GM21390 (cell line): ENCODE measurements at regions not wholly inside any gene's neighbourhood (a gene's known extent, or its start where the extent isn't known, plus 50 kb on each side); places are given as distances from the start of the nearest gene placed in this dataset.

Experiments used
- ATAC-seq: cut with Tn5 transposase; IDR thresholded peaks from one replicate; pipeline ENCODE4 v1.9.1; 2021; ENCODE audit not compliant: unreplicated experiment

DNA sequence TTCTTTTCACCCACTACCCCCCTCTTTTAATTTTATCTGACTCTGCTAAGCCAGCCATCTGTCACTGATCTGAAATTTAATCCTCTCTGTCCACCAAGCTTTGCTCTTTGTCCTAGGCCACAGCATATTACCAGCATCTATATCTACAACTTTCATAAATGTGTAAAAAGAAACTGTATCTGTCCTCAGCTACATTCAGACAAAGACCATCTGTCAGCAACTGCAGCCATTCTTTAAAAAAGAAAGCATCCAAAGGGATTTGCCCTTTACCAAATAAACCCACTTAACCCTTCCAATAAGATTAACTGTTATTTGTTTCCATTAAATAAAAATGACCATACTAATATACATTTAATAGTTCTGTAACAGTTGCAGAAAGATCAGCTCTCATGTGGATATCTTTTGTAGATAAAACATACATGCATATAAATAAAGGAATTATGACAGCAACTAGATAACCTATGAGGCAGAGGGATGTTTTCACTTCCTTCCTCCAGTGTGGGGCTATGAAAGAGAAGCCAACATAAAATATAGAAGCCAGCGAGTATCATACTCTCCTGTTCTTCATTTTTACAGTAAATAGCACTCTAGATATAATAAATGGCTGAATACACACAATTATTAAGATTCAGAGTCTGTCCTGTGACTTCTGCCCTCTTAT lies 602.5 kb upstream of the SALL1 start:
- ATAC-seq, result no peak

DNA sequence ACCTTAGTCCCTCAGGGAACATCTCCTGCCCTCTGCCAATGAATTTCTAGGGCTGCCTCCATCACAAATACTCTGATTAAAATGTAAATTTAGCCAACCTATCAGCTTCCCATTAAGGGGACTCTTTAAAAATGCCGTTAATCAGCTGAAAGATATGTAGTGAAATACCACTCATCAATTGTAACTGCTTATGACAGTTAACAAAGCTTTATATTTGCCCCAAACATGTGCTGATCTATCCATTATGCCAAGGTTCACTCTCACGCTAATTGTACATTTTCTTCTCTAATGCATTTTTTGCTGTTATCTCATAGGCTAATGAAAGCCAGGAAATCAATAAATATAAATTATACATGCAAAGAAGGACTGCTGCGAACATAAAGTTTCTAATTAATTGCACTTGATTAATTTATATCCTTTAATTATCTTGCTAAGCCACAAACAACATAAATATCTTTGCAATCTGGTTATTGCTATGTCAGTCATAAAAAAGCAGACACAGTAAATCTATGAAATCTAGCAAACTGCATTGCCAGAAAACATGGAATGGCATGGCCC lies 601.4 kb upstream of the SALL1 start:
- no peak for ATAC-seq

DNA sequence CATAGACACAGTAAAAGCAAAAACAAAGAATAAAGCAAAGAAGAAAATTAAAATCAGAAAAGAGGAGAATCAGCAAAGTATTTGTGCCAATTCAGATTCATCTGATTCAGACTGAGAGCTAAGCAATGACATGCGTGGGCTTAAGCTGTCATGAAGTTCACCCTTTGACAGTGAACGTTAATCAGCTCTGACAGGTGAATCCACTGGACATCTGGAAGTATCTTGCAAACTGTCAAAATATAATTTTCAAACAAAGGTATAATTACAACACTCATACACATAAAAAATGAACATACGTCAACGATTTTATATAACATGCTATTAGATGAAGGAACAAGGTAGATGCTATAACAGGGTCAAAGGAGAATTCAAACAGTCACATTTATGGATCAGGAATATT lies 596.3 kb upstream of the SALL1 start:
- no peak for ATAC-seq

DNA sequence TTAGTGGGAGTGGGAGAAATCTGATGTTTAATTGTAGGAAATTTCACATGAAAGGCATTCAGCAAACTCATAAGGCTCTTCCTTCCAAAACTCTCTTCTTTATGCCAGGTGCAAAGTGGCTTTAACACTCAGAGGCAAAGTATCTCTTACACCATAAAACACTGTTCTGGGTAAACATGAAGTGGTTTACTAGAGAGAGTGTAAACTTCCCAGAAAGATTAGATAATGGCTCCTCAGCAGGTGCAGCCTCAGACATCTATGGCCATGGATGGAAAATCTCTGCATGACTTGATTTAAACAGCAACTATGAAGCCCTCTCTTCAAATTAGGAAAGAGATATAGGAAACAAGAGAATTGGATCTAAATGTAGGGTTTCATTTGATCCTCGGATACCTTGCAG lies 583.1 kb upstream of the SALL1 start:
- ATAC-seq, result no peak

DNA sequence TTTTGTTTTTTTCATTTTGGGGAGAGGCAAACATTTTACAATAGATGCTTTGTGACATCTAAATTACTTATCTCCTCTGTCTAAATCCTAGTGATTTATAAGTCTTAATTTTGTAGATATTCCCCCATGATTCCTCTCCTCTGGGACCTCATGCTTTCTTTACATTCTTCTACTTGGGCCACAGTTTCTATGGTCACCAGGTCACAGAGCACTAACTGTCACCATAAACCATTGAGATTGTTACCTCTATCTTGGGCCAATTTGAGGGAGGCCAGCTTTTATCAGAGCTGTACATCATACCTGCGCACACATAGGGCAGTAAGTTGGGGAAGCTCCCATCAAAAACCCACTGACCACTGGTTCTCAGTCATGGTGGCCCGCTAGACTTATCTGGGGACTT lies 582.1 kb upstream of the SALL1 start:
- ATAC-seq, result no peak

DNA sequence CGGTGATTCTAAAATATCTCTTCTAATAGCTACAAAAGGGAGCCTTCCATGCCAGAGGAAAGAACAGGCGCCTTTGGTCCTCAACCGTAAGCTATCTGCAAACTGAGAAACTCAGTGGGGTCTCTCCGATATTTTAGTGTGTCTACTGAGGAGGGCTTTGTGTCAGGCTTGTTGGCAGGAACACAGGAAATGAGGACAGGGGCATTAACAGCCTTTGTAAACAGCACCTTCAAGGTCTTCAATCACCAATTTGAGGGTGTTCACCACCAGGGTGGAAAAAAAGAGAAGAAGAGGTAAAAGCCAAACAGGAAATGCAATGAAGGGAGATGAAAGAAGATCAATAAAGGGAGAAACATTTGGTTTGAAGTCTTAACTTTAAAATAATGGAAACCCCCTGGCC lies 580.1 kb upstream of the SALL1 start:
- no peak for ATAC-seq

DNA sequence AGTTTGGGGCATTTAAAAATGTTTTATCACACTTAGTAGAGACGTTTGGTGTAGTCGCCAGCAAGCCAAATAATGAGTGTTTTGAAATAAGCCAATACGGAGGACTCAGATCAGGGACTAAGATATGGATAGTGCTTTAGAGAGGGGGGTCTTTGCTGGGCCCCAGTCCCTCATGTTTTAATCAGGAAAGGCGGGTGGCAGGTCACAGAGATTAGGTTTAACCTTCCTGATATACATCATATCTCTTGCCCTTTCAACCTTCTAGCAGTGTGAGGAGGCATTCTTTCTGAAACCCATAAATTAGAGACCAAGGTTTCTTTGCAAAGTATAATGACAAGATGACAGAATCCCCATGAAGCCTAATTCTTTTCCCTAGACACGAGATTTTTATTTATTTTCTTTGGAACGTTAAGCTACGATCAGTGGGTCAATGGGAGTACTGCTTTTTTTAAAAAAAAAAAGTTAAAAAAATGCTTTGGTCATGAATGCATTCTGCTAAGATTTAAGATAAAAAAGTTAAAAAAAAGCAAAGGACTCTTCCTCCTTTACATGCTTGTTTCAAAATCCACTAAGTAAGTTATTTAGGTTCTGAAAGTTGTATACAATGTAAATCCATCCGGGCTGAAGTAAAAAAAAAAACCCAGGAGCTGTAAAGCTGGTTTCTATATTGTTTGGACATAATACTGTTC lies 572.1 kb upstream of the SALL1 start:
- ATAC-seq, result no peak

DNA sequence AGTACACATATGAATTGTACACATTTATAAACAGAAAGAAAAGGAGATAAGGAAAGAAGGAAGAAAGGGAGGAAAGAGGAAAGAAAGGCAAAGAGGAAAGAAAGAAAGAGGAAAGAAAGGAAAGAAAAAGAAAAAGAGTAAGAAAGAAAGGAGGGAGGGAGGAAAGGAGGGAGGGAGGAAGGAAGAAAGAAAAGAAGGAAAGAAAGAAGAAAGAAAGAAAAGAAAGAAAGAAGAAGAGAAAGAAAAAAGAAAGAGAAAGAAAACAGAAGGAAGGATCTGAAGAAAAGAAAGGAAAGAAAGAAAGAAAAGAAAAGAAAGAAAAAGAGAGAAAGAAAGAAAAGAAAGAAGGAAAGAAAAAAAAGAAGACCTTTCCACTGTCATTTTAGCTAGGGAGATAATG lies 571.4 kb upstream of the SALL1 start:
- no peak for ATAC-seq

DNA sequence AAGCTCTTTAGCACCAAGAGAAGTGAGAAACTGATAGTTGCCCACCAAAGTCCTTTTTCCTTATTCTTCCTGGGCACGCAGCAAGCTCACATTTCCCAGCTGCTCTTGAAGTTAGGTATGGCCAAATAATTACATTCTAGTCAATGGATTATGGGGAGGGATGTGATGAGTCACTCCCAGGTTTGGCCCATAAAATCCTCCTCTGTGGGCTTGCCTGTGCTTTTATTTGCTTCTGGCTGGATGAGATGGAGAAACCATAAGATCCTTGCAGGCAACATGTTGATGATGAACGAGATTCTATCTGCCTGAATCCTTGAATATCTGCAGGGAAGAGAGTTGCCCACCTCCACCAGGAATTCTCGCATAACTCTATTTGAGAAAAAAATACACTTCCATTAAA lies 568.3 kb upstream of the SALL1 start:
- no peak for ATAC-seq

DNA sequence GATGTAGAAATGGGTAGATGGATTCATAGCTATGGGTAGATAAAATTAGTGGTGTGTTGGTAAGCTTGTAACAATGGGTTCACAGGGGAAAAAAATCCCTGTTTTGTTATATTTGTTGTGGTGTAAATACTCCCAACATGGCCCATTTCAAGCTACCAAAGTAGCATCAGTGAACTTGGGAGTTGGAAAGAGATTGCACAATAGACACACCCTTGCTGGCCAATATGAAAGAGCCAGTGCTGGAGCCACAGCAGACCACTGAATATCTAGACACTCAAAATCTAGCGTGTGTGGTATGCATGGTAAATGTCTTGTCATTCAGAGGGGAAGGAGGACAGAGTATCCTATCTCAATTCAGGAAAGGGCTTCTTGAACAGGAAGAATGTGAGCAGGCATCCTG lies 565.1 kb upstream of the SALL1 start:
- ATAC-seq, result no peak

DNA sequence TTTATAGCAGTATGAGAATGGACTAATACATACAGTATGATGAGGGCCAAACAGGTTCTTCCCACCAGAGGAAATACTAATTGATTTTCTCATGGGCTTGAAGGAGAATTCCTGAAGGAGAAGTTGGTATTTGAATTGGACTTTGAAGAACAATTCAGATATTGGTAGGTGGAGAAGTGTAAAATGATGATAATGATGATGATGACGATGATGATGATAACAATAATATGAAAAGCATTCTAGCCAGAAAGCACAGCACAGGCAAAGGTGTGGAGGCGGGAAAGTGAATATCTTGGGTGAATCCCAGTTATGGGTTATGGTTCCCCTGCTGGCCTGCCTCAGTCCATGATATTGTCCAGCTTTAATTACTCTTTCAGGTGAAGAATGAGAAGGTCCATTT lies 562.4 kb upstream of the SALL1 start:
- ATAC-seq, result no peak

DNA sequence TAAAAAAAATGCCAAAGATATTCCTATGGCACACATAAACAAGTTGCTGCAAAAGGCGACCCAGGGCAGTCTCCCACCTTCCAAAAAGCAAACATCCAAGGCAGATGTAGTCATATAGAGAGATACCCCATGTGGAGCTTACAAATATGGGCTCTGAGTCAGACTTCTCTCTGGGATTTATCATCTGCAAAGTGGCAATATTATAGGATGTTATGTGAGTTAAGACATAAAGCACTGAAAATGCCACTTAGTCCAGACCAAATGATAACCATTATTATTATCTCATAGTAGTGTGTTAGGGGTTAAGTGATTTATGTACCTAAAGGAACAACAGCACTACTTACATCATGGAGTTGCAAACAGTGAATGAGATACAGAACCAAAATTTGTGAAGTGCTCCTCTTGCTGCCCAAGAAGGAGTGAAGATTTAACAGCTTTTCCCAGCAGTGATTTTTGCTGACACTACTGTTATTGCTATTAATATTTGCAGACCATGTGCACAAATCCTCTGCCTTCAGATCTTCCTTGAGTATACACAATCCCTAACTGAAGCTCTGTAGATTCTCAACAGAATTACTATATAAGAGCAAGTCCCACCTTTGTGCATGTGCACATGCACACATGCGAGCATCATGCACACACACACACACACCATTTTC lies 560.0 kb upstream of the SALL1 start:
- ATAC-seq, result no peak

DNA sequence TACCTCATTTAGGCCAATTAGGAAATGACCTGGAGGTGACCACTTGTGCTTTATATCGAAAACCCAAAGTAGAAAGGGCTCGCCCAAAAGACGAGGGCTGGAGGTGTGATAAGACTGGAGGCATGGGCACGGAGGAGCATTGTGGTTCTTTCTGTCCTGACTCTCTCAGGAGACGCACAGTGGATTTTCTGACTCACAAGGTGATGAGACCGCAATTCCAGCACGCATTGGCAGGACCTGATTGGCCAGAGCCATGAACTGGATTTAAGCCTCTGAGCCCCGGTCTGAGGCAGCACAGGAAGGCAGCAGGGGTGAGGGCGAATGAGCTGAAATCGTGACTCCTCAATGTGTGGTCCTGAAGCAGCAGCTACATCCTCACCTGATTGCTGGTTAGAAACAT lies 559.1 kb upstream of the SALL1 start:
- ATAC-seq, result no peak

DNA sequence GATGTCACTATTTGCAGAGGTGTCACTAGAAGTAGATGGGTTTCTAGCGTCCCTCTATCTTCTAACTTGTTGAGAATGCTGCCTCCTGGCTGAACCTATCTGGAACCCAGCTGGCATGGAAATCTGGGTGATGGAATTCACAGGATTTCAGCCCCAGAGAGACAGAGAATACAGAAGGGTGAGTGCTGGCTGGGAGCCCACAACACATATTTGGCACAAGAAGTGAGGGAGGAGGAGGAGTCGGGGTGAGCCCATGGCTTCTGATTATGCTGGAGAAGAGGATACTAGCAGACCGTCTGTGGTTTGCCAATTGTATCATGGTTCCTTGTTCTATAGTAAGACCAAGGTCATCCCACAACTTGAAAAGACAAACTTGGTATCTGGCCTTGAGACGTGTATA lies 557.8 kb upstream of the SALL1 start:
- ATAC-seq, result no peak

DNA sequence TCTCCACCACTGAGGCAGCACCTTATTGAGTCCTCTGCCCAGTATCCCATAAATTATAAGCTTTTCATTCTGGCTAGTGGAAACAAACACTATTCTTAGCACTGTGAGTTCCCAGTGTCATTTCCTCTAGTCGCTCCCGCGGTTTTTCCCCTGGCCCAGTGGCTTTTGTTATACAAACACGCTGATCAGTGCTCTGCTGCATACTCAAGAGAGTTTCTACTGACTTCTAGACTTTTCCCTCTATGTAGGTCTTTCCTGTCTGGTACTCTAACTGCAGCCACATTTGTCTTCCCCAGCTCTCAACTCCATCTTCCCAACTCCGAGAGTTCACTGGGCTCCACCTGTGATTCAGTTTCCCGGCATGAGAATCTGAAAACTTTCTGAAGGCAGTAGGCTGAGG lies 556.6 kb upstream of the SALL1 start:
- ATAC-seq, result no peak

DNA sequence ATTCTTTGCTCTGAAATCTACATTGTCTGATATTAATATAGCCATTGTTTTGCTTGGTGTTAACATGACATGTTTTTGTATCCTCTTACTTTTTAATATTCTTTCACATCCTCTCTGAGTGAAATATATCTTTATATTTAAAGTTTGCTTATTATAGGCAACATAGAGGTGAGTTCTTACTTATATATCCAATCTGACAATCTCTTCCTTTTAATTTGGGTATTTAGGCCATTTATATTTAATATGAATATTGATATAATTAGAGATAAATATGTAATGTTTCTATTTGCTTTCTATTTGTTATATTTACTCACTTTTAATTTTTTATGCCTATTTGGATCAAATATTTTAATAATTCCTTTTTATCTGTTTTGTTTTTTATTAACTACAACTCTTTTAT lies 554.1 kb upstream of the SALL1 start:
- ATAC-seq, result no peak

DNA sequence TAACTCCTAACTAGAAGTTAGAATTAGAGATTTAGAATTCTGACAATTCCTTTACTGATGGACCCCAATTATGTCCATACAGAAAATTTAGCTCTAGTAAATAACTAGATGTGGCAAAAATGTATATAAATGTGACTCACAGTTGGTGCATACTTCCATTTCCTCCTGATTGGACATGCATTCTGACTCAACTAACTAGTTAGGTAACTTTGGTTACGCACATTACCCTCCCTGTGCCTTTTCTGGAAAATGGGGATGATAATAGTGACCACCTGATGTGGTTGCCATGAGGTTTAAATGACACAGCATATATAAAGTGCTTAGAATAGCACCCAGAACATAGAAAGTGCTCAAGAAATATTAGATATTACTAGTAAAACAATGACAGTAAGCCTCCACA lies 550.0 kb upstream of the SALL1 start:
- ATAC-seq, result no peak

DNA sequence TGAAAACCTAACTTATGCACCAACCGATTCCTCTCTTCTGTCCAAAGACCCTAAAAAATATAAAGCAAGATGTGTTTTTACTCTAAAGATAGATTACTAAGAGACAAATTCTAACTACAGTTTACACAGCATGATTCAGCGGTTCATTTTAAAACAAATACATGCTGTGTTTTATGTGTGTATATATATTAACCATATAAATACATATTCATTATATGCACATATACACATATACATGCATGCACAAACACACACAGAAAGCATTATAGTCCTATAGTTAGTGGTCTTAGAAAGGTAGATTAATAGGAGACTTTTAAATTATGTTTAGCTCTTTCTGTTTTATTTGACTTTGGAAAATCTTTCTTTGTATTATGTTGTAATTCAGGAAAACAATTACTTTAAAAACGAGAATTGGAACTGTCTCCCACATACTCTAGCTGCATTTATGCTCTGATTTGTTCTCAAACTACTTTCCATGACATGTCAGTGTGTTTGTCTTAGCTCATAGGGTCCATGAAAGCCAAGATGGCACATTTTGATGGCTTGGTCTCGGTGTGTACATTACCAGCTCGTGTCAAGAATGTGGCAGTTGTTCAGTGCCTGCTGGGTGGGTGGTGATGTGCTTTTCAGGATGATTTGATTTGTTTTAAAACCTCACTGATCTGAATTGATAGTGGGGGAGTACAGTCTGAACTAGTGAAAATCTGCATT lies 548.8 kb upstream of the SALL1 start:
- no peak for ATAC-seq

DNA sequence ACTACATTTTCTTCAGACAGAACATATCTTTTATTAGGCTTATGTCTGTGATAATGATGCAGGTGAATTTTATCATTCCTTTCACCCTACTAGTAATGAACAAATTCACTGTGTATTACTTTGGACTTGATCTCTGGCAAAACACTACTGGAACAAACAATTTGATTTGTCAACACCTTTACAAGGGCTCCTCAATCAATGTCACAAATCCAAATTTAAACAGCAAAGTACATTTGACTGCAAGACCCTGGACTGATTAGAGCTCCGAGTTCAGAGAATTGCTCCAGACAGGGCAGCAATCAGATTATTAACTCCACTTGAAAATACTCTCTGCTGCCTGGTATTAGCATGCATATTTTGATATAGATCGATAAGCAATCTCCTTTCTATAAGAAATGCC lies 547.6 kb upstream of the SALL1 start:
- no peak for ATAC-seq

DNA sequence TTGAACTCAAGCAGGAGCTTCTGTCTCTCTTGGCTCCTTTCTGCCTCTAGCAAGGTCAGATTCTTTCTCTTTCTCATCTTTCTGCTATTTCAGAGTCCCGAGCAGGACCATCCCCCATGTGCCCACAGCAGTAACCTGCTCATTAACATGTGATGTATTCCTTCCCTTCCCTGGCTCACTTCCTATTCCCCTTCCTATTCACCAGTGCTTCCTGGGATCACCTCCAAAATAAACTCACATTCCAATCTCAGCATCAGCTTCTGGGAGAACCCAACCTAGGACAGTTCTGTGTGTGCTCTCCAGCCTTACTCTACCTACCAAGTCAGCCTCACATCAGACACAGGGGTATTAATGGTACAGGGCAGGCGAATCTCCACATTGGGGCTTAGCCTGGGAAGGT lies 546.4 kb upstream of the SALL1 start:
- ATAC-seq, result no peak

DNA sequence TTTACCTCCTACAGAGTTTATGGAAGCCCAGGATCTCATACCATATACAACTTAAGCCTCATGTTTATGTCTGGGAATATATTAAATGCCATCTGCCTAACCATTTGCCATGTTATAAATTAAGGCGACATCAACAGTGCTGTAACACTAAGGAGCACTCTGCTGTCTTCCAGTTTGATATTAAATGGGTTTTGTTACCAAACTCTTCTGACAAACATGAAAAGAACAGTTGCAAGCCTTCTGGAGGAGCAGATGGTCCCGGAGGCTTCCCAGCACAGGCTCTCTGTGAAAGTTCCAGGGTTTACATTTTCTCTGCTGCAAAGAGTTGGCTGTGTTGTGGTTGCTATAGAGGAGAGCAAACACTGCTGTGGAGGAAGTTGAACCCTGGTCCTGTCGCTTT lies 545.3 kb upstream of the SALL1 start:
- ATAC-seq, result no peak

DNA sequence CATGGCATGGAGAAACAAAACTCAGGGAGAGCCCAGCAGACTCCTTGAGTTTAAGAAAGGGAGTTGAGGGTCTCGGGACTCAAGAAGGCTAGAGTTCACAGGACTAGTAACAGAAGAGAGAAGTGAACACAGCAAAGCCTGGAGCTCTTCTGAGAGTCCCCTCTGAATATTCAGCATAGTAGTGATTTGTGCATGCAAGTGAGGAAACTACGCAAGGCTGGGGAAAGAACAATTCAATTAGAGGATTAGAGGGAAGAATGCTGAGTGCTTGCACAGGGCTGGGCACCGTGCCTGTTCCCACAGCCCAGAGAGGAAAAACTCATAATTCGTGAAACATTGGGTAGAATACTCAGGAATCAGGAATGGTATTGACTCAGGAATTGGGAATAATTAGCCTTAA lies 540.0 kb upstream of the SALL1 start:
- ATAC-seq, result no peak
